HCT116 (cell line): ENCODE measurements at regions not wholly inside any gene's neighbourhood (a gene's known extent, or its start where the extent isn't known, plus 50 kb on each side); places are given as distances from the start of the nearest gene placed in this dataset.

Experiments
- CEBPB ChIP-seq: IDR thresholded peaks from 2 replicates; pipeline ENCODE4 v1.6.1; 2012; ENCODE audit warnings: low read depth
- POLR2A ChIP-seq: IDR thresholded peaks from 2 replicates; pipeline ENCODE4 v1.7.0; 2011; ENCODE audit warnings: borderline replicate concordance; ENCODE audit not compliant: insufficient read depth, insufficient read length; ENCODE audit errors: extremely low read depth
- SIN3A ChIP-seq: IDR thresholded peaks from 2 replicates; pipeline ENCODE4 v1.6.1; 2012; ENCODE audit warnings: low read depth
- ZNF274 ChIP-seq: fragments of 200-500 bp; sonication (Bioruptor generic); IDR thresholded peaks from 2 replicates; pipeline ENCODE4 v1.6.1; 2014; ENCODE audit warnings: mild to moderate bottlenecking, low read depth, low read length, inconsistent platforms
- TF ChIP-seq, protein P1 (sequence below), 3 experiments: fragments of 200-600 bp in 1 of 3; sonication (generic) in 1 of 3; IDR thresholded peaks in 2 of 3; conservative IDR thresholded peaks in 1 of 3; 2 replicates each; pipeline ENCODE4 v1.5.1; 2012 to 2017; ENCODE audit warnings: low read depth in 2 of 3, low read length in 2 of 3, antibody characterized with exemption in 1 of 3, borderline replicate concordance in 1 of 3, control low read depth in 1 of 3, mild to moderate bottlenecking in 1 of 3, mixed read lengths in 1 of 3, mixed run types in 1 of 3, moderate library complexity in 1 of 3; ENCODE audit not compliant: insufficient read depth in 1 of 3
- TF ChIP-seq, protein P2 (sequence below): IDR thresholded peaks from 2 replicates; pipeline ENCODE4 v1.6.1; 2012
- TF ChIP-seq, protein P3 (sequence below): IDR thresholded peaks from 2 replicates; pipeline ENCODE4 v1.6.1; 2012

DNA sequence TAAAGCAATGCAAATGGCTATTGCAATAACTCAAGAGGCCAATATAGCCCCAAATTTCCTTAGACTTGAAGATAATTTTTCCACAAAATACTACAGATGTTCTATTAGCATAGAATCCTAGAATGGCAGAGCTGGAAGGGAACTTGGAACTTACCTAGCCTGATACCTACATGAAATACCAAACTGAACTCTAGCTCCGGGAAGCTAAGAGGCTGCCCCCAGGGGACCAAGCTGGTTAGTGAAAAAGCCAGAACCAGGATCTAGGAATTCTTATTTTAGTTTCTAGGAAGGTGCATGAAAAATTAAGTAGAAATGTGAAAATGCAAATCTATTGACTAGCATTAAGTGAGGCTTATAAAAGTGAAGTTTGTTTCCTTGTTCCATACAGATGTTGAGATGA, 256.0 kb upstream of the CBLB start:
- TF ChIP-seq, protein P1, sequence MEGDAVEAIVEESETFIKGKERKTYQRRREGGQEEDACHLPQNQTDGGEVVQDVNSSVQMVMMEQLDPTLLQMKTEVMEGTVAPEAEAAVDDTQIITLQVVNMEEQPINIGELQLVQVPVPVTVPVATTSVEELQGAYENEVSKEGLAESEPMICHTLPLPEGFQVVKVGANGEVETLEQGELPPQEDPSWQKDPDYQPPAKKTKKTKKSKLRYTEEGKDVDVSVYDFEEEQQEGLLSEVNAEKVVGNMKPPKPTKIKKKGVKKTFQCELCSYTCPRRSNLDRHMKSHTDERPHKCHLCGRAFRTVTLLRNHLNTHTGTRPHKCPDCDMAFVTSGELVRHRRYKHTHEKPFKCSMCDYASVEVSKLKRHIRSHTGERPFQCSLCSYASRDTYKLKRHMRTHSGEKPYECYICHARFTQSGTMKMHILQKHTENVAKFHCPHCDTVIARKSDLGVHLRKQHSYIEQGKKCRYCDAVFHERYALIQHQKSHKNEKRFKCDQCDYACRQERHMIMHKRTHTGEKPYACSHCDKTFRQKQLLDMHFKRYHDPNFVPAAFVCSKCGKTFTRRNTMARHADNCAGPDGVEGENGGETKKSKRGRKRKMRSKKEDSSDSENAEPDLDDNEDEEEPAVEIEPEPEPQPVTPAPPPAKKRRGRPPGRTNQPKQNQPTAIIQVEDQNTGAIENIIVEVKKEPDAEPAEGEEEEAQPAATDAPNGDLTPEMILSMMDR (IDR thresholded peaks at IDR 0.05 in 2 of 3, conservative IDR thresholded peaks at IDR 0.05 in 1 of 3; ENCODE audit: borderline replicate concordance in 1 of 3, insufficient read depth in 1 of 3, low read depth in 2 of 3, low read length in 2 of 3) = 0 out of 6 replicates have a peak, but pooled peaks of 1 of the 3 experiments have one; percentile 5
- TF ChIP-seq POLR2A (no peak), CEBPB (no peak), SIN3A (no peak), ZNF274 (no peak)
- TF ChIP-seq, protein P2, sequence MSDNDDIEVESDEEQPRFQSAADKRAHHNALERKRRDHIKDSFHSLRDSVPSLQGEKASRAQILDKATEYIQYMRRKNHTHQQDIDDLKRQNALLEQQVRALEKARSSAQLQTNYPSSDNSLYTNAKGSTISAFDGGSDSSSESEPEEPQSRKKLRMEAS = no peak
- TF ChIP-seq, protein P3, sequence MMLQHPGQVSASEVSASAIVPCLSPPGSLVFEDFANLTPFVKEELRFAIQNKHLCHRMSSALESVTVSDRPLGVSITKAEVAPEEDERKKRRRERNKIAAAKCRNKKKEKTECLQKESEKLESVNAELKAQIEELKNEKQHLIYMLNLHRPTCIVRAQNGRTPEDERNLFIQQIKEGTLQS = no peak
